Amniotic stem cell (primary cell): ENCODE measurements at regions not wholly inside any gene's neighbourhood (a gene's known extent, or its start where the extent isn't known, plus 50 kb on each side); places are given as distances from the start of the nearest gene placed in this dataset.
"Not testable (repeated sequence)": the region's sequence is repeated elsewhere in the genome, so short reads cannot be mapped to it uniquely, and the experiment has no call there.

Experiments
- DNase-seq: peaks from one replicate; lab custom pipeline; 2025; lab: John Stamatoyannopoulos, UW

GRCh38 chr5:174555726-174556125, 168.7 kb upstream of the MSX2 start:
- DNase-seq, result no peak

GRCh38 chr5:174556756-174557155, 167.6 kb upstream of the MSX2 start:
- DNase-seq, result no peak

- no peak for DNase-seq
Observed at GRCh38 chr5:174558190-174558589, 166.2 kb upstream of the MSX2 start.

- no peak for DNase-seq
Observed at GRCh38 chr5:174559141-174559540, 165.2 kb upstream of the MSX2 start.

GRCh38 chr5:174559566-174560090, 164.8 kb upstream of the MSX2 start:
- DNase-seq, result no peak

GRCh38 chr5:174560861-174561260, 163.5 kb upstream of the MSX2 start:
- no peak for DNase-seq

- DNase-seq, result not testable (repeated sequence)
Observed at GRCh38 chr5:174563040-174563439, 161.3 kb upstream of the MSX2 start.

GRCh38 chr5:174563899-174564298, 160.5 kb upstream of the MSX2 start:
- no peak for DNase-seq

- DNase-seq, result no peak
Observed at GRCh38 chr5:174567506-174568141, 156.8 kb upstream of the MSX2 start.

GRCh38 chr5:174570662-174571061, 153.7 kb upstream of the MSX2 start:
- DNase-seq, result no peak

GRCh38 chr5:174571662-174572397, 152.6 kb upstream of the MSX2 start:
- peak; percentile 58 for DNase-seq

GRCh38 chr5:174572591-174572990, 151.8 kb upstream of the MSX2 start:
- DNase-seq, result no peak

- no peak for DNase-seq
Observed at GRCh38 chr5:174573221-174573994, 151.0 kb upstream of the MSX2 start.

GRCh38 chr5:174575043-174575442, 149.3 kb upstream of the MSX2 start:
- no peak for DNase-seq

- DNase-seq, result no peak
Observed at GRCh38 chr5:174576042-174576441, 148.3 kb upstream of the MSX2 start.

- DNase-seq, result no peak
Observed at GRCh38 chr5:174581479-174581878, 142.9 kb upstream of the MSX2 start.

- DNase-seq, result no peak
Observed at GRCh38 chr5:174581894-174582293, 142.5 kb upstream of the MSX2 start.

- no peak for DNase-seq
Observed at GRCh38 chr5:174583071-174583470, 141.3 kb upstream of the MSX2 start.

- no peak for DNase-seq
Observed at GRCh38 chr5:174585472-174585871, 138.9 kb upstream of the MSX2 start.

- DNase-seq, result not testable (repeated sequence)
Observed at GRCh38 chr5:174586163-174586562, 138.2 kb upstream of the MSX2 start.

GRCh38 chr5:174589011-174589410, 135.4 kb upstream of the MSX2 start:
- DNase-seq, result no peak

GRCh38 chr5:174589599-174589998, 134.8 kb upstream of the MSX2 start:
- no peak for DNase-seq

GRCh38 chr5:174590820-174591219, 133.6 kb upstream of the MSX2 start:
- DNase-seq, result no peak
